Fibroblast of lung (primary cell): ENCODE measurements at regions not wholly inside any gene's neighbourhood (a gene's known extent, or its start where the extent isn't known, plus 50 kb on each side); places are given as distances from the start of the nearest gene placed in this dataset.

Experiments used
- DNase-seq, 2 donors: peaks; one replicate each; pipeline versions ENCODE4 v3.0.0 to v3.0.0-alpha.2; 2010; ENCODE audit warnings: low read depth in 2 of 2
- H2AFZ ChIP-seq: 2 replicates; pipeline ENCODE4 v1.5.1; 2012; ENCODE audit warnings: low read length, control low read depth, inconsistent platforms
- H3K27ac ChIP-seq: 2 replicates; pipeline ENCODE4 v1.5.1; 2011; ENCODE audit warnings: low read length, control low read depth; ENCODE audit not compliant: insufficient read depth
- H3K27me3 ChIP-seq: 2 replicates; pipeline ENCODE4 v1.5.1; 2011; ENCODE audit warnings: mild to moderate bottlenecking, low read length; ENCODE audit not compliant: control insufficient read depth, insufficient read depth
- H3K36me3 ChIP-seq: 2 replicates; pipeline ENCODE4 v1.5.1; 2011; ENCODE audit warnings: low read length; ENCODE audit not compliant: control insufficient read depth, insufficient read depth
- H3K4me1 ChIP-seq: 2 replicates; pipeline ENCODE4 v1.5.1; 2011; ENCODE audit warnings: low read length; ENCODE audit not compliant: control insufficient read depth, insufficient read depth; ENCODE audit errors: extremely low read depth
- H3K4me2 ChIP-seq: 2 replicates; pipeline ENCODE4 v1.5.1; 2011; ENCODE audit warnings: low read length, control low read depth; ENCODE audit not compliant: insufficient read depth; ENCODE audit errors: extremely low read depth
- H3K4me3 ChIP-seq, 4 experiments: fragments of 200-600 bp in 1 of 4; sonication (generic) in 1 of 4; replicated peaks in 1 of 4; 2 replicates each; pipeline ENCODE4 v1.5.1; 2011 to 2016; ENCODE audit warnings: low read length in 4 of 4, low read depth in 3 of 4, mild to moderate bottlenecking in 3 of 4, control low read depth in 2 of 4, inconsistent platforms in 1 of 4, mixed read lengths in 1 of 4; ENCODE audit not compliant: insufficient read depth in 1 of 4; ENCODE audit errors: control extremely low read depth in 1 of 4
- H3K79me2 ChIP-seq: 2 replicates; pipeline ENCODE4 v1.5.1; 2012; ENCODE audit warnings: mild to moderate bottlenecking, low read length, inconsistent platforms; ENCODE audit not compliant: control insufficient read depth, insufficient read depth
- H3K9ac ChIP-seq: 2 replicates; pipeline ENCODE4 v1.5.1; 2011; ENCODE audit warnings: mild to moderate bottlenecking, low read length, control low read depth; ENCODE audit not compliant: insufficient read depth
- H3K9me3 ChIP-seq: 2 replicates; pipeline ENCODE4 v1.5.1; 2012; ENCODE audit warnings: low read depth, low read length; ENCODE audit not compliant: control insufficient read depth, insufficient read depth
- H4K20me1 ChIP-seq: 2 replicates; pipeline ENCODE4 v1.5.1; 2011; ENCODE audit warnings: low read length; ENCODE audit not compliant: control insufficient read depth, insufficient read depth; ENCODE audit errors: extremely low read depth
- EZH2 ChIP-seq: IDR thresholded peaks from 2 replicates; pipeline ENCODE4 v1.5.1; 2012; ENCODE audit warnings: low read length, control low read depth, mild to moderate bottlenecking; ENCODE audit errors: missing control alignments
- TF ChIP-seq, protein P1 (sequence below), 2 donors: IDR thresholded peaks in 1 of 2; conservative IDR thresholded peaks in 1 of 2; 1 replicate in 1 of 2; 2 replicates in 1 of 2; pipeline ENCODE4 v1.5.1; 2011 to 2012; ENCODE audit warnings: low read length in 2 of 2, control low read depth in 1 of 2, inconsistent platforms in 1 of 2, low read depth in 1 of 2, mild to moderate bottlenecking in 1 of 2

DNA sequence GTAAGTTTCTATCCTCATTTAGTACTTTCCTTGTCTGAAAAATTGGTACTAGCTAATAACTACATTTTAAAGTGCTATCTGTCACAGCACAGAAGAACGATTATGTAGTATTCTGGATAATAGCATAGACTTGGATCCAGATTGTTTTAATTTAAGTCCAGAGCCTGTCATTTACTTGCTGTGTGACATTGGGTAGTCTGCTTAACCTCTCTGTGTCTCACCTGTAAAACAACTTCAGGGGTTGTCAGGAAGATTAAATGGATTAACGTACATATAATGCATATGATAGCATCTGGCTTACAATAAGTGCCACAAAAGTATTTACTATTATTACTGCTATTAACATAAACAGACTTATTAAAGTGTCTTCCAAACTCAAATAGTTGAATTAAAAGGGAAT, 1221.4 kb downstream of the GATA3 start:
- H3K9me3 ChIP-seq: no peaks in the 10 kb centered on the region
- H2AFZ ChIP-seq: no peak overlapping the region
- H3K4me1 ChIP-seq: no peaks in the 10 kb centered on the region
- H3K4me3 ChIP-seq: no peak overlapping the region
- no peak for DNase-seq
- no peaks in the 10 kb centered on the region for H4K20me1 ChIP-seq
- TF ChIP-seq, protein P1, sequence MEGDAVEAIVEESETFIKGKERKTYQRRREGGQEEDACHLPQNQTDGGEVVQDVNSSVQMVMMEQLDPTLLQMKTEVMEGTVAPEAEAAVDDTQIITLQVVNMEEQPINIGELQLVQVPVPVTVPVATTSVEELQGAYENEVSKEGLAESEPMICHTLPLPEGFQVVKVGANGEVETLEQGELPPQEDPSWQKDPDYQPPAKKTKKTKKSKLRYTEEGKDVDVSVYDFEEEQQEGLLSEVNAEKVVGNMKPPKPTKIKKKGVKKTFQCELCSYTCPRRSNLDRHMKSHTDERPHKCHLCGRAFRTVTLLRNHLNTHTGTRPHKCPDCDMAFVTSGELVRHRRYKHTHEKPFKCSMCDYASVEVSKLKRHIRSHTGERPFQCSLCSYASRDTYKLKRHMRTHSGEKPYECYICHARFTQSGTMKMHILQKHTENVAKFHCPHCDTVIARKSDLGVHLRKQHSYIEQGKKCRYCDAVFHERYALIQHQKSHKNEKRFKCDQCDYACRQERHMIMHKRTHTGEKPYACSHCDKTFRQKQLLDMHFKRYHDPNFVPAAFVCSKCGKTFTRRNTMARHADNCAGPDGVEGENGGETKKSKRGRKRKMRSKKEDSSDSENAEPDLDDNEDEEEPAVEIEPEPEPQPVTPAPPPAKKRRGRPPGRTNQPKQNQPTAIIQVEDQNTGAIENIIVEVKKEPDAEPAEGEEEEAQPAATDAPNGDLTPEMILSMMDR (conservative IDR thresholded peaks at IDR 0.05 in 1 of 2, IDR thresholded peaks at IDR 0.05 in 1 of 2; ENCODE audit: low read depth in 1 of 2, low read length in 2 of 2): no peak
- no peak for TF ChIP-seq EZH2
- H3K9ac ChIP-seq: no peak overlapping the region
- no peak overlapping the region for H3K27ac ChIP-seq
- no peaks in the 10 kb centered on the region for H3K27me3 ChIP-seq
- H3K36me3 ChIP-seq: no peaks in the 10 kb centered on the region
- H3K79me2 ChIP-seq: no peaks in the 10 kb centered on the region
- H3K4me2 ChIP-seq: no peak overlapping the region

DNA sequence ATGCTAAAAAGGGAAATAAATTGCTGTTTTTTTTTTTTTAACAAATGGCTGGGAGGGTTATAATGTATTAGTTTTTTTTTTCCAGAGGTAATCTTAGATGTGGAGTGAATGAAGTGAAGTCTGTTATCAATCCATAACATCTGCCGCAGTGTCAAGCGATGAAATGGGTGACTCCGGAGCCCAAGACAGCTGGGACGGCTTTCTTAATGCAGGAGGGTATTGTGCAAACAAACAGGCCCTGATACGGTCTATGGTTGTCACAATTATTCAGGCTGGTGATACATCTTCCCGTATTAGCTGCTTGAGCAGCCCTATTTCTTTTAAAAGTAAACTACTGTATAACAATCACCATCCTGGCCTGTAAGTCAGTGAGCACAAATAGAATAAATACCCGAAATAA, 1231.2 kb downstream of the GATA3 start:
- DNase-seq: no peak
- no peak overlapping the region for H2AFZ ChIP-seq
- H3K4me1 ChIP-seq: no peaks in the 10 kb centered on the region
- H3K27ac ChIP-seq: no peak overlapping the region
- no peaks in the 10 kb centered on the region for H3K27me3 ChIP-seq
- H3K4me2 ChIP-seq: no peak overlapping the region
- H3K9ac ChIP-seq: no peak overlapping the region
- H3K4me3 ChIP-seq: no peak overlapping the region
- H3K9me3 ChIP-seq: no peaks in the 10 kb centered on the region
- no peaks in the 10 kb centered on the region for H3K36me3 ChIP-seq
- TF ChIP-seq, protein P1 (conservative IDR thresholded peaks at IDR 0.05 in 1 of 2, IDR thresholded peaks at IDR 0.05 in 1 of 2; ENCODE audit: low read depth in 1 of 2, low read length in 2 of 2): no peak
- TF ChIP-seq EZH2: no peak
- H4K20me1 ChIP-seq: no peaks in the 10 kb centered on the region
- no peaks in the 10 kb centered on the region for H3K79me2 ChIP-seq

GRCh38 chr10:9289811-9290210, 1235.3 kb downstream of the GATA3 start:
- peak in 1 of 2 donors; percentile 38 for DNase-seq
- no peaks in the 10 kb centered on the region for H3K9me3 ChIP-seq
- no peak overlapping the region for H3K9ac ChIP-seq
- H3K4me2 ChIP-seq: no peak overlapping the region
- H4K20me1 ChIP-seq: no peaks in the 10 kb centered on the region
- no peaks in the 10 kb centered on the region for H3K79me2 ChIP-seq
- no peak overlapping the region for H3K27ac ChIP-seq
- H3K36me3 ChIP-seq: no peaks in the 10 kb centered on the region
- no peak for TF ChIP-seq EZH2
- TF ChIP-seq, protein P1 (conservative IDR thresholded peaks at IDR 0.05 in 1 of 2, IDR thresholded peaks at IDR 0.05 in 1 of 2; ENCODE audit: low read depth in 1 of 2, low read length in 2 of 2): no peak
- H3K4me3 ChIP-seq: no peak overlapping the region
- no peak overlapping the region for H2AFZ ChIP-seq
- H3K27me3 ChIP-seq: no peaks in the 10 kb centered on the region
- no peaks in the 10 kb centered on the region for H3K4me1 ChIP-seq
